ENCODE measurements at regions not wholly inside any gene's neighbourhood (a gene's known extent, or its start where the extent isn't known, plus 50 kb on each side); places are given as distances from the start of the nearest gene placed in this dataset.

GRCh38 chr13:78785764-78786163, 126.8 kb upstream of the OBI1 start:
- no peak for DNase-seq (ENCODE audit: low read depth)

GRCh38 chr13:78784014-78784750, 125.2 kb upstream of the OBI1 start:
- no peak for DNase-seq (ENCODE audit: low read depth)

GRCh38 chr13:78780708-78781107, 121.8 kb upstream of the OBI1 start:
- no peak for DNase-seq (ENCODE audit: low read depth)

- DNase-seq (ENCODE audit: low read depth) = no peak
Observed at GRCh38 chr13:78779608-78780007, 120.7 kb upstream of the OBI1 start.

GRCh38 chr13:78777976-78778375, 119.0 kb upstream of the OBI1 start:
- DNase-seq (ENCODE audit: low read depth) = no peak

- no peak for DNase-seq (ENCODE audit: low read depth)
Observed at GRCh38 chr13:78777396-78777795, 118.4 kb upstream of the OBI1 start.

GRCh38 chr13:78772933-78773332, 114.0 kb upstream of the OBI1 start:
- DNase-seq (ENCODE audit: low read depth) = no peak

GRCh38 chr13:78770601-78771000, 111.6 kb upstream of the OBI1 start:
- DNase-seq (ENCODE audit: low read depth) = no peak

GRCh38 chr13:78768950-78769349, 110.0 kb upstream of the OBI1 start:
- DNase-seq (ENCODE audit: low read depth) = no peak

GRCh38 chr13:78764665-78765064, 105.7 kb upstream of the OBI1 start:
- DNase-seq (ENCODE audit: low read depth) = no peak

- DNase-seq (ENCODE audit: low read depth) = no peak
Observed at GRCh38 chr13:78762825-78763224, 103.9 kb upstream of the OBI1 start.

- DNase-seq (ENCODE audit: low read depth) = no peak
Observed at GRCh38 chr13:78759704-78760103, 100.7 kb upstream of the OBI1 start.

GRCh38 chr13:78758549-78758948, 99.6 kb upstream of the OBI1 start:
- no peak for DNase-seq (ENCODE audit: low read depth)

- no peak for DNase-seq (ENCODE audit: low read depth)
Observed at GRCh38 chr13:78753435-78753834, 94.5 kb upstream of the OBI1 start.

- no peak for DNase-seq (ENCODE audit: low read depth)
Observed at GRCh38 chr13:78750735-78751134, 91.8 kb upstream of the OBI1 start.

GRCh38 chr13:78743973-78744372, 85.0 kb upstream of the OBI1 start:
- DNase-seq (ENCODE audit: low read depth) = no peak

- DNase-seq (ENCODE audit: low read depth) = no peak
Observed at GRCh38 chr13:78742659-78743058, 83.7 kb upstream of the OBI1 start.

GRCh38 chr13:78736142-78736541, 77.2 kb upstream of the OBI1 start:
- peak; percentile 1 for DNase-seq (ENCODE audit: low read depth)

GRCh38 chr13:78732445-78733017, 73.6 kb upstream of the OBI1 start:
- no peak for DNase-seq (ENCODE audit: low read depth)

- DNase-seq (ENCODE audit: low read depth) = no peak
Observed at GRCh38 chr13:78722700-78723099, 63.7 kb upstream of the OBI1 start.

- DNase-seq (ENCODE audit: low read depth) = no peak
Observed at GRCh38 chr13:78719367-78719766, 60.4 kb upstream of the OBI1 start.

GRCh38 chr13:78714717-78715116, 55.8 kb upstream of the OBI1 start:
- no peak for DNase-seq (ENCODE audit: low read depth)

- no peak for DNase-seq (ENCODE audit: low read depth)
Observed at GRCh38 chr13:78712831-78713230, 53.9 kb upstream of the OBI1 start.

- DNase-seq (ENCODE audit: low read depth) = no peak
Observed at GRCh38 chr13:78709028-78709427, 50.1 kb upstream of the OBI1 start.
